ENCODE measurements at regions not wholly inside any gene's neighbourhood (a gene's known extent, or its start where the extent isn't known, plus 50 kb on each side); places are given as distances from the start of the nearest gene placed in this dataset.
"Not testable (repeated sequence)": the region's sequence is repeated elsewhere in the genome, so short reads cannot be mapped to it uniquely, and the experiment has no call there.

- no peaks in the 10 kb centered on the region for H3K36me3 ChIP-seq
- no peak for ATAC-seq
- in situ Hi-C loops (cut with MboI; ENCODE audit: low sequenced_read_pairs in 4 of 4) = no loop called here
Measured at GRCh38 chr1:104028416-104029035, 278.8 kb downstream of the AMY1C start.

GRCh38 chr1:104029456-104029970 is 279.8 kb downstream of the AMY1C start:
- Histone ChIP-seq H3K4me1 (no peaks in the 10 kb centered on the region), H3K36me3 (no peaks in the 10 kb centered on the region), H3K4me3 (no peak overlapping the region), H3K9me3 (no peaks in the 10 kb centered on the region), H3K27ac (no peak overlapping the region), H3K27me3 (no peaks in the 10 kb centered on the region)
- no peak for TF ChIP-seq CTCF (IDR thresholded peaks at IDR 0.05 in 4 of 5, conservative IDR thresholded peaks at IDR 0.05 in 1 of 5)
- no peak for TF ChIP-seq POLR2A (IDR thresholded peaks at IDR 0.05)
- DNase-seq (no peak), ATAC-seq (no peak)
- intact Hi-C loops (cut with DNase I; ENCODE audit: low total_unique reads) (no loop called here), in situ Hi-C loops (cut with MboI; ENCODE audit: low sequenced_read_pairs in 4 of 4) (no loop called here)

More at GRCh38 chr1:104028416-104029035, 278.8 kb downstream of the AMY1C start:
- no peaks in the 10 kb centered on the region for H3K4me1 ChIP-seq
- H3K27me3 ChIP-seq = no peaks in the 10 kb centered on the region
- TF ChIP-seq POLR2A (IDR thresholded peaks at IDR 0.05) = no peak
- no peak for TF ChIP-seq CTCF (IDR thresholded peaks at IDR 0.05 in 4 of 5, conservative IDR thresholded peaks at IDR 0.05 in 1 of 5)
- intact Hi-C loops (cut with DNase I; ENCODE audit: low total_unique reads) = no loop called here
- no peak overlapping the region for H3K4me3 ChIP-seq
- DNase-seq = no peak
- no peak overlapping the region for H3K27ac ChIP-seq
- H3K9me3 ChIP-seq = no peaks in the 10 kb centered on the region

- H3K27me3 ChIP-seq = no peaks in the 10 kb centered on the region
- no peaks in the 10 kb centered on the region for H3K36me3 ChIP-seq
- no peak for TF ChIP-seq CTCF (IDR thresholded peaks at IDR 0.05 in 4 of 5, conservative IDR thresholded peaks at IDR 0.05 in 1 of 5)
- no peak for TF ChIP-seq POLR2A (IDR thresholded peaks at IDR 0.05)
- no peaks in the 10 kb centered on the region for H3K4me1 ChIP-seq
- H3K9me3 ChIP-seq = no peaks in the 10 kb centered on the region
- ATAC-seq = no peak
- in situ Hi-C loops (cut with MboI; ENCODE audit: low sequenced_read_pairs in 4 of 4) = no loop called here
- no peak overlapping the region for H3K4me3 ChIP-seq
- H3K27ac ChIP-seq = no peak overlapping the region
- no peak for DNase-seq
- intact Hi-C loops (cut with DNase I; ENCODE audit: low total_unique reads) = no loop called here
Measured at GRCh38 chr1:104056786-104057185, 307.1 kb downstream of the AMY1C start.

GRCh38 chr1:104057219-104057898 is 307.7 kb downstream of the AMY1C start:
- H3K36me3 ChIP-seq; H3K27me3 ChIP-seq; ATAC-seq; H3K27ac ChIP-seq; H3K4me3 ChIP-seq; H3K9me3 ChIP-seq; H3K4me1 ChIP-seq; in situ Hi-C loops (cut with MboI; ENCODE audit: low sequenced_read_pairs in 4 of 4); DNase-seq; intact Hi-C loops (cut with DNase I; ENCODE audit: low total_unique reads): not testable (repeated sequence)

- H3K27me3 ChIP-seq; intact Hi-C loops (cut with DNase I; ENCODE audit: low total_unique reads); H3K36me3 ChIP-seq; H3K9me3 ChIP-seq; H3K4me3 ChIP-seq; ATAC-seq; H3K4me1 ChIP-seq; in situ Hi-C loops (cut with MboI; ENCODE audit: low sequenced_read_pairs in 4 of 4); H3K27ac ChIP-seq; DNase-seq: not testable (repeated sequence)
Measured at GRCh38 chr1:104061637-104062036, 311.9 kb downstream of the AMY1C start.
